BJ (cell line): ENCODE measurements at regions not wholly inside any gene's neighbourhood (a gene's known extent, or its start where the extent isn't known, plus 50 kb on each side); places are given as distances from the start of the nearest gene placed in this dataset.

Source experiments
- CTCF ChIA-PET: fragments of 350-600 bp; formaldehyde crosslinking; extraction: SDS; loops from one replicate; lab custom pipeline; 2021; ENCODE audit warnings: antibody characterized with exemption, inconsistent platforms; lab: Yijun Ruan, JAX
- POLR2A ChIA-PET: fragments of 300-600 bp; sonication (Branson Sonifier 250); formaldehyde crosslinking; extraction: SDS; loops from one replicate; lab custom pipeline; 2021; ENCODE audit warnings: antibody characterized with exemption; lab: Charles Lee
- DNase-seq: peaks from one replicate; pipeline ENCODE4 v3.0.0-alpha.2; 2011; ENCODE audit warnings: low read depth
- H3K27me3 ChIP-seq: 2 replicates; pipeline ENCODE4 v1.6.0; 2011; ENCODE audit warnings: low read length; ENCODE audit not compliant: control insufficient read depth, insufficient read depth
- H3K36me3 ChIP-seq: 2 replicates; pipeline ENCODE4 v1.5.1; 2011; ENCODE audit warnings: low read length; ENCODE audit not compliant: control insufficient read depth, insufficient read depth
- H3K4me3 ChIP-seq: 2 replicates; pipeline ENCODE4 v1.5.1; 2011; ENCODE audit warnings: low read depth, mild to moderate bottlenecking, control low read depth, low read length
- CTCF ChIP-seq: IDR thresholded peaks from 2 replicates; pipeline ENCODE4 v1.5.1; 2011; ENCODE audit warnings: low read depth, mild to moderate bottlenecking, control low read depth, inconsistent platforms, low read length, moderate library complexity; ENCODE audit not compliant: insufficient read depth

GRCh38 chr18:5640939-5641338, 97.1 kb upstream of the EPB41L3 start:
- no peak for TF ChIP-seq CTCF
- no peaks in the 10 kb centered on the region for H3K36me3 ChIP-seq
- H3K4me3 ChIP-seq: no peak overlapping the region
- no peak for DNase-seq
- POLR2A ChIA-PET: no interaction called here
- H3K27me3 ChIP-seq: peaks cover 1% of the 10 kb centered on the region; the same call in 1 of the 2 replicates
- CTCF ChIA-PET: no interaction called here

- ChIA-PET POLR2A (no interaction called here), CTCF (no interaction called here)
- no peak for TF ChIP-seq CTCF
- DNase-seq: no peak
- Histone ChIP-seq H3K27me3 (peaks cover 1% of the 10 kb centered on the region; the same call in 1 of the 2 replicates), H3K36me3 (no peaks in the 10 kb centered on the region), H3K4me3 (no peak overlapping the region)
These were observed 95.3 kb upstream of the EPB41L3 start for GRCh38 chr18:5639131-5639530.

GRCh38 chr18:5632041-5632440, 88.2 kb upstream of the EPB41L3 start:
- CTCF ChIA-PET: no interaction called here

GRCh38 chr18:5630900-5631413, 87.2 kb upstream of the EPB41L3 start:
- Histone ChIP-seq H3K27me3 (peaks cover 6% of the 10 kb centered on the region), H3K4me3 (no peak overlapping the region), H3K36me3 (no peaks in the 10 kb centered on the region)
- no peak for DNase-seq
- TF ChIP-seq CTCF: no peak
- ChIA-PET CTCF (no interaction called here), POLR2A (no interaction called here)

More at GRCh38 chr18:5632041-5632440, 88.2 kb upstream of the EPB41L3 start:
- POLR2A ChIA-PET: no interaction called here
- DNase-seq: no peak
- H3K4me3 ChIP-seq: no peak overlapping the region
- H3K27me3 ChIP-seq: peaks cover 6% of the 10 kb centered on the region
- H3K36me3 ChIP-seq: no peaks in the 10 kb centered on the region
- no peak for TF ChIP-seq CTCF

- CTCF ChIA-PET: interaction anchor here (0.6 kb wide), 1 partner anchor 13 kb away, joined by 3 read pairs; no protein-coding TSS in a partner anchor
These were observed 86.5 kb upstream of the EPB41L3 start for GRCh38 chr18:5630057-5630899.

More at GRCh38 chr18:5630057-5630899, 86.5 kb upstream of the EPB41L3 start:
- no peak for DNase-seq
- Histone ChIP-seq H3K36me3 (no peaks in the 10 kb centered on the region), H3K27me3 (peaks cover 6% of the 10 kb centered on the region), H3K4me3 (peak overlapping the region; percentile 49)
- POLR2A ChIA-PET: no interaction called here
- no peak for TF ChIP-seq CTCF
